Stomach (tissue), 4 donors: ENCODE measurements at regions not wholly inside any gene's neighbourhood (a gene's known extent, or its start where the extent isn't known, plus 50 kb on each side); places are given as distances from the start of the nearest gene placed in this dataset.

ENCODE experiments used
- CTCF ChIP-seq, 7 experiments: fragments of 450-650 bp in 4 of 7; fragments of 200-600 bp in 3 of 7; sonication (generic) in 3 of 7; IDR thresholded peaks; one replicate each; pipeline ENCODE4 v1.5.1; 2016 to 2019; ENCODE audit warnings: antibody characterized with exemption in 7 of 7, control low read depth in 2 of 7, mild to moderate bottlenecking in 1 of 7
- POLR2AphosphoS5 ChIP-seq, 3 donors: sonication (generic); formaldehyde crosslinking; IDR thresholded peaks; one replicate each; pipeline ENCODE4 v1.6.1; 2016; ENCODE audit warnings: antibody characterized with exemption in 3 of 3

DNA sequence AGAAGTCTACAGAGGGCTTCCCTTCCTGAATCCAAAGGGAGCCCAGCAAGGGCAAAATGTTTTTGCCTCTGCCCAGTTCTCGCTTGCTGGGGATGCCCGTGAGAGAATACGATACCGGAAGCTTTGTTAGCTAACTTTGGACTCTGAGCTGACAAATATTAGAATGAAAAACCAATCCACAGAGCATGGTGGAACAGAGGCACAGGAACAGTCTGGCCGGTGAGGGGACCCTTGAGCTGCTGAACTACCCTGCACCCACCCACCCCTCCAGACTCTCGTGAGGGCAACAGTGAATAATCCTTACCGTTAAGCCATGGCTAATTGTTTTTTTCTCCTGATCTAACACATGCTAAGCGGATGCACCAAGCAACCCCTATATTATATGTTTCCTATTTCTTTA, 76.3 kb upstream of the AKT3 start:
- TF ChIP-seq CTCF (IDR thresholded peaks at IDR 0.05) (no peak), POLR2AphosphoS5 (IDR thresholded peaks at IDR 0.05) (no peak)
